Hematopoietic multipotent progenitor cell treated with erythropoietin and hydrocortisone succinate and interleukin-3 and kit ligand, for 6 days (in vitro differentiated cells): ENCODE measurements at regions not wholly inside any gene's neighbourhood (a gene's known extent, or its start where the extent isn't known, plus 50 kb on each side); places are given as distances from the start of the nearest gene placed in this dataset.
"Not testable (repeated sequence)": the region's sequence is repeated elsewhere in the genome, so short reads cannot be mapped to it uniquely, and the experiment has no call there.

Experiments
- DNase-seq: peaks from one replicate; pipeline ENCODE4 v3.0.0-alpha.2; 2015

DNA sequence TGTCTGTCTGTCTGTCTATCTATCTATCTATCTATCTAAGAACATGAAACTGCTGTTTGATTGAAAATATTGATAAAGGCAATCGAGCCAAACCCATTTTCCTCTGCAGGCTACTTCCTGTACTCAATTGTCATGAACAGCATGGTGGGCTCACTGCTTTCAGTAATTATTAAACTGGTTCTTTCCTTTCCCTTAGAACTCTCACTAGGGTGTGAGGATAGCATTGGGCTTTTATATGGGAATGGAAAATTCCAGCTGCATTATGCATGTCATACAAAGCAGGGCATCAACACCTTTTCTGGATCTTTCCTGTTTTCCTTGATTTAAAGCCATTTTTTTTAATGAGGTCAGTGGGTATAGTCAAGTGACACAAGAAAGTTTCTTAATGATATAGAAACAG, 161.0 kb upstream of the SYNCRIP start:
- DNase-seq = no peak

DNA sequence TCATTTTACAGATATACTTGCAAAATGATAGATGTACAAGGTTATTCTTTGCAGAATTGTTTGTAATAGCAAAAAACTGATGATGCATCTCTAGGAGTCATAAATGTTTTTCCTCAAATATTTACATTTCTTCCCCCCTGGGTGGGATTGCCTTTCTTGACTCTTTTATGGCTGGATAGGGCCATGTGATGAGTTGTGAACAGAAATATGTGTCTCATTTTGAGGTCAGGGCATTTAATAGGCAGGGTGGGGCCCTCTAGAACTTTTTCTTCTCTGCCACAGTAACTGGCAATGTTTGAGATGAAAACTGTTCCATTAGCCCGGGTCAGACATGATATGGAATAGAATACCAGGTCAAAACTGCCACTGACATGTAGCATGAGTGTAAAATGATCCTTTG, 159.5 kb upstream of the SYNCRIP start:
- DNase-seq = no peak

DNA sequence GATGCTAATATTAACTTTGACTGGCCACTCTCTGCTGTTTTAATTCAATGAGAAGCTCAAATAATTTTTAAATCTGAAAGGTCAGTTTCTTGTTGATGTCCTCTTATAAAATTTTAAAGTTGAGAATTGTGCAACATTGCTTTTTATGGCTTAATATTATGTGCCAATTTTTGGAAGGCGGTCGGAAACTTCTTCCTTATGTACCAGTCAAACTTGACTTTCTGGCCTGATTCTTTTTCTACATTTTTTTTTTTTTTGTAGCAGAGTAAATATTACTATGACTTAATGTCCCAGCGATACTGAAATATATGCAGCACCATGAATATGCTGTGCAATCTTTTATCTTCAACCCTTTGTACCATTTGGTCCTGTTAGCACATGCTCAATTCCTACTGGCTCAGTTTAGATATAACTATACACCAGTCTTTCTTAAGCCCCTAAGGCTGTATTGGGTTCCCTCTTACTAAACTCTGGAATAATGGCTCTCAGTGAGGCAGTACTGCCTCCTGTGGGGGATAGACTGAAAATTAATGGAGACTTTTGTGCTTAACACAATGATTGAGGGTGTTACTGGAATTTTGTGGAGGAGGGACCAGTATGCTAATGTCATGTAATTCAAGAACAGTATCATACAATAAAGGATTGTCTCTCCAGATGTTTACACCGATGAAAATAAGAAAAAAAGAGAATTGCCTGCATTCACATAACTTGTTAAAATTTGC, 156.4 kb upstream of the SYNCRIP start:
- no peak for DNase-seq

DNA sequence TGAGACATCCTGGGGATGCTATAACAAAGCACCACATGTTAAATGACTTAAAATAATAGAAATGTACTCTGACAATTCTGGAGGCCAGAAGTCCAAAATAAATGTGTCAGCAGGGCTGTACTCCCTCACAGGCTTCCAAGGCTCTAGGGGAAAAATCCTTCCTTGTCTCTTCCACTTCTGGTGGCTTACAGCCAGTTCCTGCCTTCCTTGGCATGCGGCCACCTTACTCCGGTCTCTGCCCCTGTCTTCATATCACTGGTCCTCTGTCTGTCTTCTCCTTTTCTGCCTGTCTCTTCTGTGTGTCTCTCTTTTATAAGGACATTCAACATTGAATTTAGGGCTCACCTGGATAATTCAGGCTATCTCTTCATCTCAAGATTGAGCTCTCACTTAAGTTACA, 155.3 kb upstream of the SYNCRIP start:
- DNase-seq = no peak

- no peak for DNase-seq
Measured at GRCh38 chr6:85795945-85796344, 153.3 kb upstream of the SYNCRIP start.

GRCh38 chr6:85792254-85792653, 149.6 kb upstream of the SYNCRIP start:
- no peak for DNase-seq

DNA sequence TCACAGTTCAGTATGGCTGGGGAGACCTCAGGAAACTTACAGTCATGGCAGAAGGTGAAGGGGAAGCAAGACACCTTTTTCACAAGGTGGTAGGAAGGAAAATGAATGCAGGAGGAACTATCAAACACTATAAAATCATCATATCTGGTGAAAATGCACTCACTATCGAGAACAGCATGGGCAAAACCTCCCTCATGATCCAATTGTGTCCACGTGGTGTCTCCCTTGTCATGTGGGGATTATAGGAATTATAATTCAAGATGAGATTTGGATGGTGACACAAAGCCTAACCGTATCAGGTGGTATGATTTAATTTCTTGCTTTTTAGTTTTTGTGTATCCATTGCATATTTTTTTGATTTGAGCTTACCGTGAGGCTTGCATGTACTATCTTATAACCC, 133.2 kb upstream of the SYNCRIP start:
- no peak for DNase-seq

DNA sequence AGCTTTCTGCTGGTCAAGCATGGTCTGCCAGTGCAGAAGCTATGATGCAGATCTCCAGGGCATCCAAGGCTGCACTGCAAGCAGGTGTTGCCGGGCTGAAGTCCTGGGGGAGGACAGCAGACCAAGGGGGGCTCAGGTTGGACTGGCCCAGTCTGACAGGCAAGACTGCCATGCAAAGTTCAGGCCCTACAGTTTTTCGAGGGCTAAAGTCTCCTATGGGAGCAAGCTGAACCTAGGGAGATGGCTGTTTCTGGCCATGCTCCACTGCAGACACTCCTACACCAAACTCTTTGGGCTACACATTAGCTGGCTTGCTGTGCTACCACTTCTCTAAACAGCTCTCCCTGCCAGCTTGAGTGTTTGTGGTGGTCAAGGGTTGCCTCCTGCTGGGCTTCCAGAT, 130.0 kb upstream of the SYNCRIP start:
- DNase-seq = no peak

GRCh38 chr6:85771925-85772430, 129.3 kb upstream of the SYNCRIP start:
- DNase-seq = no peak

- DNase-seq = no peak
Measured at GRCh38 chr6:85771455-85771854, 128.8 kb upstream of the SYNCRIP start.

DNA sequence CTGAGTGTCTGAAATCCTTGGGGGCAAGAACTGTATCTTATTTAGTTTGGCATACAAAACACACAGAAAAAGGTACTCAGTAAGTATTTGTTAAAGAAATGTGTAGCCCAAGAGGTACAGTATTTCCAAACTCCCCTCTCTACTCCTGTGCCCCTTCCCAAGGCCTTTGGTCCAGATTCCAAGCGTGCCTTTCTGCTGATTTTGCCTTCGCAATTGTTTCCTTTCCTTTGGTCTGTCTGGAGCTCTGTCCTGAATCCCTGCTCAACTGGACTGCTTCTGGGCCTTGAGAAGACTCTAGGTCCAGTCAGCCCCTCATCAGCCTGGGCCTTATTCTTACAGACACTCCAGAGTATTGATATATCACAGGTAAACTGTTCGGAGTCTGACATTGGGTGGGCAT, 122.2 kb upstream of the SYNCRIP start:
- DNase-seq = no peak

DNA sequence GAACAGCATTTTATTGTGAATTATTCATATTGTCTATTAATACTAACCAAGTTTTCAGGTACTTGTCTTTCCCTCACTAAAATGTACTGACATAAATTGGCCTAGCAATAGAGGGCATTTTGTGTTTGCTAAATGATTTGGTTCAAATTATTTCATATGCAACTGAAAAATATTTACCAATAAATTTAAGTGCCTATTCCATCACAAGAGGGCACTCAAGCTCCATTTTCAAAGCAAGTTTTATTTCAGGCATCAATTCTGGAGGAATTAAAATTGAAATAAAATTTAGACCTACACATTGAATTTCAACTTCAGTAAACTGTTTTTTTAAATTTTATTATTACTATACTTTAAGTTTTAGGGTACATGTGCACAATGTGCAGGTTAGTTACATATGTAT, 114.3 kb upstream of the SYNCRIP start:
- peak; percentile 48 for DNase-seq

DNA sequence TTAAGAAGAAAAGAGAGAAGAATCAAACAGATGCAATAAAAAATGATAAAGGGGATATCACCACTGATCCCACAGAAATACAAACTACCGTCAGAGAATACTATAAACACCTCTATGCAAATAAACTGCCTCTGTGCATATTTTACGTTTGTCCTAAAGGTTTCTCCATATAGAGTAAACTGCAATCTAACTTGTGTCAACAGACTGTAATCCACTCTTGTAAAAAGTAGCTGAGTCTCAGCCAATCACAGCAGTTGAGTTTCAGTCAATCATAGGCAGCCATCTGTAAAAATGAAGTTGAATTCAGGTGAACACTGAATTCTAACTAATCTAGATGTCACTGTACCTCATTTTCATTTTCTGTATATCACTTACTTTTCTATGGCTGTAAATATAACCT, 112.2 kb upstream of the SYNCRIP start:
- DNase-seq = no peak

DNA sequence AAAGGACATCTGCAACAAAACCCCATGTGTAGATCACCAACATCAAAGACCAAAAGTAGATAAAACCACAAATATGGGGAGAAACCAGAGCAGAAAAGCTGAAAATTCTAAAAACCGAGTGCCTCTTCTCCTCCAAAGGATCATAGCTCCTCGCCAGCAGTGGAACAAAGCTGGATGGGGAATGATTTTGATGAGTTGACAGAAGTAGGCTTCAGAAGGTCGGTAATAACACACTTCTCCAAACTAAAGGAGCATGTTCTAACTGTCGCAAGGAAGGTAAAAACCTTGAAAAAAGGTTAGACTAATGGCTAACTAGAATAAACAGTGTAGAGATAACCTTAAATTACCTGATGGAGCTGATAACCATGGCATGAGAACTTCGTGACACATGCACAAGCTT, 109.9 kb upstream of the SYNCRIP start:
- DNase-seq = no peak

- no peak for DNase-seq
Measured at GRCh38 chr6:85751374-85752055, 108.8 kb upstream of the SYNCRIP start.

DNA sequence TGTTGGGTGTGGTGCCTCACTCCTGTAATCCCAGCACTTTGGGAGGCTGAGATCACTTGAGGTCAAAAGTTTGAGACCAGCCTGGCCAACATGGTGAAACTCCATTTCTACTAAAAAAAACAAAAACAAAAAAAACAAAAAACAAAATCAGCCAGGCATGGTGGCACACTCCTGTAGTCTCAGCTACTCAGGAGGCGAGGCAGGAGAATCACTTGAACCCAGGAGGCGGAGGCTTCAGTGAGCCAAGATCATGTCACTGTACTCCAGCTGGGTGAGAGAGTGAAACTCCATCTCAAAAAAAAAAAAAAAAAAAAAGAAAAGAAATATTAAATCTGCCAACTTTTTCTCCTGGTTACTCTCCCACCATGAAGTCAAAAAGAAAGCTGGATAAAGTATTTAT, 107.5 kb upstream of the SYNCRIP start:
- not testable (repeated sequence) for DNase-seq

GRCh38 chr6:85749236-85749635, 106.5 kb upstream of the SYNCRIP start:
- DNase-seq = no peak

DNA sequence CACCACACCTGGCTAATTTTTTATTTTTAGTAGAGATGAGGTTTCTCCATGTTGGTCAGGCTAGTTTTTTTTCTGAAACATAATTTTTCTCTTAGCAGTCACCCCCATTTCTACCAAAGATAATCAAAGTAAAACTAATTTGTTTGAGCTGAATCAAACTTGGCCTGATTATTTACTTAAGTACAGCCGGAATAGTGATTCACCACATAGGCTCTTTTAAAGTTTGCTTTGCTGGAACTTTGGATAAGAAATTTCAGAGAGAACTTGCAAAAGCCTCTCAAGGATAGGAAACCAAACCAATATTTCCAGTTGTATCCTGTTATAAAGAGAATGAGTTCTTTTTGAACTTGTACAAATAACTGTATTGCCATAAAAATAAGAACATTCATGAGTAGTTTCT, 105.0 kb upstream of the SYNCRIP start:
- DNase-seq = no peak

- no peak for DNase-seq
Measured at GRCh38 chr6:85747093-85747492, 104.4 kb upstream of the SYNCRIP start.

DNA sequence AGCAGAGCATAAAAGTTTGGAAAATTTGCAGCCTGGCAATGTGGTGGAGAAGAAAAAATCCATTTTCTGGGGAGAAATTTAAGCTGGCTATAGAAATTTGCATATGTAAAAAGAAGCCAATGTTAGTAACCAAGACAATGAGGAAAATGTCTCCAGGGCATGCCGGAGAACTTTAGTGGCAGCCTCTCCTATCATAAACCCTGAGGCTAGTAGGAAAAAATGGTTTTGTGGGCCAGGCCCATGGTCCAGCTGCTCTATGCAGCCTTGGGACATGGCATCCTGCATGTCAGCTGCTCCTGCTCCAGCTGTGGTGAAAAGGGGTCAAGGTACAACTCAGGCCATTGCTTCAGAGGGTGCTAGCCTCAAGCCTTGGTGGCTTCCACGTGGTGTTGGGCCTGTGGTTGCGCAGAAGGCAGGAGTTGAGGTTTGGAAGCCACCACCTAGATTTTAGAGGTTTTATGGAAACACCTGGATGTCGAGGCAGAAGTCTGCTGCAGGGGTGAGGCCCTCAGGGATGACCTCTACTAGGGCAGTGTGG, 101.8 kb upstream of the SYNCRIP start:
- no peak for DNase-seq

- DNase-seq = no peak
Measured at GRCh38 chr6:85726206-85726605, 83.5 kb upstream of the SYNCRIP start.

GRCh38 chr6:85715797-85716196, 73.1 kb upstream of the SYNCRIP start:
- no peak for DNase-seq

DNA sequence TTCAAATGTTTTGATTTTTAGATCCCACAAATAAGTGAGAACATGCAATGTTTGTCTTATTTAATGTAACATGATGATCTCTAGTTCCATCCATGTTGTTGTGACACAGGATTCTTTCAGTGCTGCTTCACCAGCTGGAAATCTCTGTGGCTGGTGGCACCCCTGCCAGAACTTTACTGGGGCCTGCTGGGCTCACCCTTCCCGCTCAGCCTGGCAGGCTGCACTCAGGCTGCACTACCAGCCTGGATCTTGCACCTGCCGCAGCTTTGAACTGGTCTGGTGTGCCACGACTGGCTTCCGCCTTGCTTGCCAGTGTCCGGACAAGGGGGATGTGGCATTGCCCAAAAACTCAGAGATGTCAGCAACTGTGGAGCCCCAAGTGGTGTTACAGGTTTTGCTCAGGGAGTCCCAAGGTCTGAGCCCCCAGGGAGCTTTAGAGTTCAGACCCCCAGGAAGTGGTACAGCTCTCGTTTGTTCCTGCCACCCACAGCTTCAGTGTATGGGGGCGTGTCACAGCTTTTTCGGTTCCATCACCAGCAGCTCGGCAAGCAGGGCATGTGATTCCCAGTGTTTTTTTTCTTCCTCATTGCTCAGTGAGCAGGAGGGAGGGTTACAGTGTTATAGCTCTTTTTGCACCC, 72.3 kb upstream of the SYNCRIP start:
- no peak for DNase-seq

- DNase-seq = no peak
Measured at GRCh38 chr6:85712346-85712745, 69.7 kb upstream of the SYNCRIP start.
